Esophagus squamous epithelium (tissue), 4 donors: ENCODE measurements at regions not wholly inside any gene's neighbourhood (a gene's known extent, or its start where the extent isn't known, plus 50 kb on each side); places are given as distances from the start of the nearest gene placed in this dataset.

Experiments used
- CTCF ChIP-seq, 6 experiments: fragments of 450-650 bp in 4 of 6; fragments of 200-600 bp in 2 of 6; sonication (generic) in 2 of 6; IDR thresholded peaks; one replicate each; pipeline ENCODE4 v1.5.1; 2016 to 2019; ENCODE audit warnings: antibody characterized with exemption in 6 of 6, mild to moderate bottlenecking in 4 of 6, moderate library complexity in 4 of 6
- POLR2A ChIP-seq, 4 donors: fragments of 450-650 bp; IDR thresholded peaks; one replicate each; pipeline ENCODE4 v1.6.1; 2017; ENCODE audit warnings: antibody characterized with exemption in 4 of 4, mild to moderate bottlenecking in 4 of 4, moderate library complexity in 3 of 4

GRCh38 chr10:78719276-78719675 is 349.5 kb upstream of the ZMIZ1 start:
- TF ChIP-seq CTCF (IDR thresholded peaks at IDR 0.05) (no peak), POLR2A (IDR thresholded peaks at IDR 0.05) (no peak)
